ENCODE measurements at regions not wholly inside any gene's neighbourhood (a gene's known extent, or its start where the extent isn't known, plus 50 kb on each side); places are given as distances from the start of the nearest gene placed in this dataset.

DNA sequence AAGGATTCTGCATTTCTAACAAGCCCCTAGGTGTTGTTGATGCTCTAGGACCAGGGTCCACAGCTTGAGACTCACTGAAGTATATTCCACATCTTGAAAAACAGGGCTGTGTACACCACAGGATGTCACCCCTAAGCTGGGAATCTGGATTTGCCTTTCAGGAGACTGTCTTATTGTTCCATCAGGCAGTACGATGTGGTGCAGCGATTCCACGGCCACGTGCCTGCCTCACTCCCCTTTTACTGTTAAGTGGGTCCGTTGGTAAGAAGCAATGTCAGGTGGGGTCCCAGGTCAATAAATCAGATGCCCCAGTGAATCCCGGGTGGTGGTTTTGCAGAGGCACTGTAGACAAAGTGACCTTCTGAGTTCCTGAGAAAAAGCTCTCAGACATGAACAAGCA lies 470.7 kb downstream of the HS3ST3B1 start:
- Histone ChIP-seq H3K27me3 (ENCODE audit: control insufficient read depth in 2 of 2, insufficient read depth in 2 of 2, low read length in 2 of 2) (no peaks in the 10 kb centered on the region), H3K36me3 (ENCODE audit: control insufficient read depth in 2 of 2, insufficient read depth in 2 of 2, low read length in 2 of 2) (no peaks in the 10 kb centered on the region), H3K4me1 (ENCODE audit: control insufficient read depth in 2 of 2, insufficient read depth in 2 of 2, low read length in 2 of 2) (no peaks in the 10 kb centered on the region), H3K4me3 (ENCODE audit: low read length in 2 of 2) (no peak overlapping the region), H3K9ac (ENCODE audit: low read depth in 1 of 2, low read length in 2 of 2) (no peak overlapping the region), H3K9me3 (ENCODE audit: control insufficient read depth in 2 of 2, low read length in 2 of 2) (no peaks in the 10 kb centered on the region), H3K27ac (ENCODE audit: low read depth in 2 of 2, low read length in 2 of 2) (no peak overlapping the region)

GRCh38 chr17:14768923-14769322 lies 468.0 kb downstream of the HS3ST3B1 start:
- Histone ChIP-seq H3K27me3 (ENCODE audit: control insufficient read depth in 2 of 2, insufficient read depth in 2 of 2, low read length in 2 of 2) (no peaks in the 10 kb centered on the region), H3K9me3 (ENCODE audit: control insufficient read depth in 2 of 2, low read length in 2 of 2) (no peaks in the 10 kb centered on the region), H3K9ac (ENCODE audit: low read depth in 1 of 2, low read length in 2 of 2) (no peak overlapping the region), H3K4me1 (ENCODE audit: control insufficient read depth in 2 of 2, insufficient read depth in 2 of 2, low read length in 2 of 2) (no peaks in the 10 kb centered on the region), H3K27ac (ENCODE audit: low read depth in 2 of 2, low read length in 2 of 2) (no peak overlapping the region), H3K36me3 (ENCODE audit: control insufficient read depth in 2 of 2, insufficient read depth in 2 of 2, low read length in 2 of 2) (no peaks in the 10 kb centered on the region), H3K4me3 (ENCODE audit: low read length in 2 of 2) (no peak overlapping the region)

GRCh38 chr17:14762736-14763479 lies 462.0 kb downstream of the HS3ST3B1 start:
- no peak overlapping the region for H3K9ac ChIP-seq (ENCODE audit: low read depth in 1 of 2, low read length in 2 of 2)
- no peaks in the 10 kb centered on the region for H3K27me3 ChIP-seq (ENCODE audit: control insufficient read depth in 2 of 2, insufficient read depth in 2 of 2, low read length in 2 of 2)
- no peak overlapping the region for H3K4me3 ChIP-seq (ENCODE audit: low read length in 2 of 2)
- H3K27ac ChIP-seq (ENCODE audit: low read depth in 2 of 2, low read length in 2 of 2): no peak overlapping the region
- H3K9me3 ChIP-seq (ENCODE audit: control insufficient read depth in 2 of 2, low read length in 2 of 2): peaks cover 0 to 2% of the 10 kb centered on the region in 2 donors
- no peaks in the 10 kb centered on the region for H3K36me3 ChIP-seq (ENCODE audit: control insufficient read depth in 2 of 2, insufficient read depth in 2 of 2, low read length in 2 of 2)
- no peaks in the 10 kb centered on the region for H3K4me1 ChIP-seq (ENCODE audit: control insufficient read depth in 2 of 2, insufficient read depth in 2 of 2, low read length in 2 of 2)

DNA sequence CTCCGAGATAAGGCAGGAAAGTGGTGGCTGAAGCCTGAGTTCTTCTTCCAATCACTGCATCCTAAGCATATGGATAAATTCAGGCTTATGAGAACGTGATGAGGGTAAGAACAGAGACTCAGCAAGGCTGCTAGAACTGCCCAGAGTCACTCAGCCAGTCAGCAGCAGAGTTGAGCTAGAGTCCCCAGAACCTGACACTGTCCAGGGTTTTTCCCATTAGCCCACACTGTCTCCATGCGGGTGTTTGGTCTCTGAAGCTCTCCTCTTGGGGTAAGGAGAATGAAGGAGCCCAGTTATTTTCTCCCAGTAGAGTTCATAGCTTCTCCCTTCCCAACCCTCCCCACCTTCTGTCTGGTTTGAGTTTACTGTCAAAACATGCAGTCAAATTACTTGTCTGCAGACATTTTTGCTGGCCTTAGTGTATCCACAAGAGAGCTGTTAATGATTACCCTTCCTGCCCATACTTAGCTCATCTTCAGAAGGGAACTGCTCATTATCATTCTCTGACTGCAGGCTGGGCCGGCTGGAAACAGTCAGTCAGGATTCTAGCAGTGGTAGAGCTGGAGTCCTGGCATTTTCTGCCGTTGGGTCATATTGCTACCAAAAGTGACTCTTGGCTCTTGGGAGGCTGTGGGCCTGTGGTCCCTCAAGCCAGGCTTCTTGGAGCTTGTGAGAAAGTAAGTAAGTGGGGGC lies 460.0 kb downstream of the HS3ST3B1 start:
- no peak overlapping the region for H3K4me3 ChIP-seq (ENCODE audit: low read length in 2 of 2)
- no peak overlapping the region for H3K9ac ChIP-seq (ENCODE audit: low read depth in 1 of 2, low read length in 2 of 2)
- H3K36me3 ChIP-seq (ENCODE audit: control insufficient read depth in 2 of 2, insufficient read depth in 2 of 2, low read length in 2 of 2): no peaks in the 10 kb centered on the region

GRCh38 chr17:14760212-14760611 lies 459.3 kb downstream of the HS3ST3B1 start:
- Histone ChIP-seq H3K36me3 (ENCODE audit: control insufficient read depth in 2 of 2, insufficient read depth in 2 of 2, low read length in 2 of 2) (no peaks in the 10 kb centered on the region), H3K4me3 (ENCODE audit: low read length in 2 of 2) (no peak overlapping the region), H3K27ac (ENCODE audit: low read depth in 2 of 2, low read length in 2 of 2) (no peak overlapping the region), H3K9me3 (ENCODE audit: control insufficient read depth in 2 of 2, low read length in 2 of 2) (peaks cover 0 to 7% of the 10 kb centered on the region in 2 donors), H3K27me3 (ENCODE audit: control insufficient read depth in 2 of 2, insufficient read depth in 2 of 2, low read length in 2 of 2) (no peaks in the 10 kb centered on the region), H3K4me1 (ENCODE audit: control insufficient read depth in 2 of 2, insufficient read depth in 2 of 2, low read length in 2 of 2) (no peaks in the 10 kb centered on the region), H3K9ac (ENCODE audit: low read depth in 1 of 2, low read length in 2 of 2) (no peak overlapping the region)

More for the DNA sequence above, 460.0 kb downstream of the HS3ST3B1 start:
- Histone ChIP-seq H3K4me1 (ENCODE audit: control insufficient read depth in 2 of 2, insufficient read depth in 2 of 2, low read length in 2 of 2) (no peaks in the 10 kb centered on the region), H3K9me3 (ENCODE audit: control insufficient read depth in 2 of 2, low read length in 2 of 2) (peaks cover 0 to 7% of the 10 kb centered on the region in 2 donors), H3K27ac (ENCODE audit: low read depth in 2 of 2, low read length in 2 of 2) (no peak overlapping the region), H3K27me3 (ENCODE audit: control insufficient read depth in 2 of 2, insufficient read depth in 2 of 2, low read length in 2 of 2) (no peaks in the 10 kb centered on the region)

GRCh38 chr17:14759325-14759724 lies 458.4 kb downstream of the HS3ST3B1 start:
- no peaks in the 10 kb centered on the region for H3K27me3 ChIP-seq (ENCODE audit: control insufficient read depth in 2 of 2, insufficient read depth in 2 of 2, low read length in 2 of 2)
- H3K4me3 ChIP-seq (ENCODE audit: low read length in 2 of 2): no peak overlapping the region
- no peak overlapping the region for H3K27ac ChIP-seq (ENCODE audit: low read depth in 2 of 2, low read length in 2 of 2)
- H3K4me1 ChIP-seq (ENCODE audit: control insufficient read depth in 2 of 2, insufficient read depth in 2 of 2, low read length in 2 of 2): no peaks in the 10 kb centered on the region
- H3K9ac ChIP-seq (ENCODE audit: low read depth in 1 of 2, low read length in 2 of 2): no peak overlapping the region
- no peaks in the 10 kb centered on the region for H3K36me3 ChIP-seq (ENCODE audit: control insufficient read depth in 2 of 2, insufficient read depth in 2 of 2, low read length in 2 of 2)
- H3K9me3 ChIP-seq (ENCODE audit: control insufficient read depth in 2 of 2, low read length in 2 of 2): peaks cover 0 to 7% of the 10 kb centered on the region in 2 donors

- Histone ChIP-seq H3K36me3 (ENCODE audit: control insufficient read depth in 2 of 2, insufficient read depth in 2 of 2, low read length in 2 of 2) (no peaks in the 10 kb centered on the region), H3K4me1 (ENCODE audit: control insufficient read depth in 2 of 2, insufficient read depth in 2 of 2, low read length in 2 of 2) (no peaks in the 10 kb centered on the region), H3K9ac (ENCODE audit: low read depth in 1 of 2, low read length in 2 of 2) (no peak overlapping the region), H3K9me3 (ENCODE audit: control insufficient read depth in 2 of 2, low read length in 2 of 2) (peaks cover 0 to 7% of the 10 kb centered on the region in 2 donors), H3K27ac (ENCODE audit: low read depth in 2 of 2, low read length in 2 of 2) (no peak overlapping the region), H3K4me3 (ENCODE audit: low read length in 2 of 2) (no peak overlapping the region), H3K27me3 (ENCODE audit: control insufficient read depth in 2 of 2, insufficient read depth in 2 of 2, low read length in 2 of 2) (no peaks in the 10 kb centered on the region)
Measured at GRCh38 chr17:14756479-14756878, 455.6 kb downstream of the HS3ST3B1 start.

GRCh38 chr17:14755002-14755401 lies 454.1 kb downstream of the HS3ST3B1 start:
- Histone ChIP-seq H3K9ac (ENCODE audit: low read depth in 1 of 2, low read length in 2 of 2) (no peak overlapping the region), H3K27me3 (ENCODE audit: control insufficient read depth in 2 of 2, insufficient read depth in 2 of 2, low read length in 2 of 2) (no peaks in the 10 kb centered on the region), H3K9me3 (ENCODE audit: control insufficient read depth in 2 of 2, low read length in 2 of 2) (peaks cover 0 to 7% of the 10 kb centered on the region in 2 donors), H3K27ac (ENCODE audit: low read depth in 2 of 2, low read length in 2 of 2) (no peak overlapping the region), H3K4me1 (ENCODE audit: control insufficient read depth in 2 of 2, insufficient read depth in 2 of 2, low read length in 2 of 2) (no peaks in the 10 kb centered on the region), H3K36me3 (ENCODE audit: control insufficient read depth in 2 of 2, insufficient read depth in 2 of 2, low read length in 2 of 2) (no peaks in the 10 kb centered on the region), H3K4me3 (ENCODE audit: low read length in 2 of 2) (no peak overlapping the region)

GRCh38 chr17:14753383-14753782 lies 452.5 kb downstream of the HS3ST3B1 start:
- Histone ChIP-seq H3K27me3 (ENCODE audit: control insufficient read depth in 2 of 2, insufficient read depth in 2 of 2, low read length in 2 of 2) (no peaks in the 10 kb centered on the region), H3K4me1 (ENCODE audit: control insufficient read depth in 2 of 2, insufficient read depth in 2 of 2, low read length in 2 of 2) (no peaks in the 10 kb centered on the region), H3K9me3 (ENCODE audit: control insufficient read depth in 2 of 2, low read length in 2 of 2) (peaks cover 0 to 5% of the 10 kb centered on the region in 2 donors)

DNA sequence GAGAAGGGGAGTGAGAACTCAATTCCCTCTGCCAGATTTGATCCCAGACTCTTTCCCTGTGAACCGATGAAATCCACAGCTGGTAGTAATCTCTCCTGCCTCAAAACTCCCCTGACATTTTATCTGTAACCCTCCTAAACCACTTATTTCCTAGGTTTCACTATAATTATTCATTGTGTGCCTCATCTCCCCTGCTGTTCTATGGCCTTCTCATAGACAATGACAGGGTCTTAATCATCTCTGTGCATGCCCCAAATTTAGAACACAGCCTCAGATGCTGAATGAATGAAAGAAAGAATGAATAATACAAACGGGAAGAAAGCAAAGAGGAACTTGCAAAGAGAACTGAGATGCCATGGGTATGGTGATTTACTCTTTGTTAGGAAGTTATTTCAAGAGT lies 451.1 kb downstream of the HS3ST3B1 start:
- Histone ChIP-seq H3K4me1 (ENCODE audit: control insufficient read depth in 2 of 2, insufficient read depth in 2 of 2, low read length in 2 of 2) (no peaks in the 10 kb centered on the region), H3K9me3 (ENCODE audit: control insufficient read depth in 2 of 2, low read length in 2 of 2) (peaks cover 2 to 4% of the 10 kb centered on the region in 2 donors), H3K4me3 (ENCODE audit: low read length in 2 of 2) (no peak overlapping the region), H3K36me3 (ENCODE audit: control insufficient read depth in 2 of 2, insufficient read depth in 2 of 2, low read length in 2 of 2) (no peaks in the 10 kb centered on the region), H3K27me3 (ENCODE audit: control insufficient read depth in 2 of 2, insufficient read depth in 2 of 2, low read length in 2 of 2) (no peaks in the 10 kb centered on the region), H3K9ac (ENCODE audit: low read depth in 1 of 2, low read length in 2 of 2) (no peak overlapping the region), H3K27ac (ENCODE audit: low read depth in 2 of 2, low read length in 2 of 2) (no peak overlapping the region)

More at GRCh38 chr17:14753383-14753782, 452.5 kb downstream of the HS3ST3B1 start:
- H3K9ac ChIP-seq (ENCODE audit: low read depth in 1 of 2, low read length in 2 of 2): no peak overlapping the region
- no peak overlapping the region for H3K4me3 ChIP-seq (ENCODE audit: low read length in 2 of 2)
- H3K36me3 ChIP-seq (ENCODE audit: control insufficient read depth in 2 of 2, insufficient read depth in 2 of 2, low read length in 2 of 2): no peaks in the 10 kb centered on the region
- H3K27ac ChIP-seq (ENCODE audit: low read depth in 2 of 2, low read length in 2 of 2): no peak overlapping the region
